Stomach smooth muscle (tissue), 2 donors: ENCODE measurements at regions not wholly inside any gene's neighbourhood (a gene's known extent, or its start where the extent isn't known, plus 50 kb on each side); places are given as distances from the start of the nearest gene placed in this dataset.

Experiments
- H3K27ac ChIP-seq: one replicate; pipeline ENCODE4 v1.7.0; 2013; ENCODE audit warnings: mild to moderate bottlenecking, low read length, inconsistent platforms
- H3K27me3 ChIP-seq, 2 donors: one replicate each; pipeline ENCODE4 v1.7.0; 2013; ENCODE audit warnings: low read length in 2 of 2; ENCODE audit not compliant: insufficient read depth in 2 of 2, control insufficient read depth in 1 of 2
- H3K36me3 ChIP-seq, 2 donors: one replicate each; pipeline ENCODE4 v1.7.0; 2013; ENCODE audit warnings: low read length in 2 of 2; ENCODE audit not compliant: control insufficient read depth in 2 of 2, insufficient read depth in 2 of 2
- H3K4me1 ChIP-seq: one replicate; pipeline ENCODE4 v1.7.0; 2013; ENCODE audit warnings: low read length; ENCODE audit not compliant: control insufficient read depth, insufficient read depth
- H3K4me3 ChIP-seq, 2 donors: one replicate each; pipeline ENCODE4 v1.7.0; 2013; ENCODE audit warnings: low read length in 2 of 2
- H3K9ac ChIP-seq, 2 donors: one replicate each; pipeline ENCODE4 v1.7.0; 2013; ENCODE audit warnings: low read length in 2 of 2, mild to moderate bottlenecking in 1 of 2
- H3K9me3 ChIP-seq, 2 donors: one replicate each; pipeline ENCODE4 v1.7.0; 2013; ENCODE audit warnings: low read length in 2 of 2; ENCODE audit not compliant: control insufficient read depth in 2 of 2
- donor health status: healthy.
- donor health status: Pancreatic carcinoma.

DNA sequence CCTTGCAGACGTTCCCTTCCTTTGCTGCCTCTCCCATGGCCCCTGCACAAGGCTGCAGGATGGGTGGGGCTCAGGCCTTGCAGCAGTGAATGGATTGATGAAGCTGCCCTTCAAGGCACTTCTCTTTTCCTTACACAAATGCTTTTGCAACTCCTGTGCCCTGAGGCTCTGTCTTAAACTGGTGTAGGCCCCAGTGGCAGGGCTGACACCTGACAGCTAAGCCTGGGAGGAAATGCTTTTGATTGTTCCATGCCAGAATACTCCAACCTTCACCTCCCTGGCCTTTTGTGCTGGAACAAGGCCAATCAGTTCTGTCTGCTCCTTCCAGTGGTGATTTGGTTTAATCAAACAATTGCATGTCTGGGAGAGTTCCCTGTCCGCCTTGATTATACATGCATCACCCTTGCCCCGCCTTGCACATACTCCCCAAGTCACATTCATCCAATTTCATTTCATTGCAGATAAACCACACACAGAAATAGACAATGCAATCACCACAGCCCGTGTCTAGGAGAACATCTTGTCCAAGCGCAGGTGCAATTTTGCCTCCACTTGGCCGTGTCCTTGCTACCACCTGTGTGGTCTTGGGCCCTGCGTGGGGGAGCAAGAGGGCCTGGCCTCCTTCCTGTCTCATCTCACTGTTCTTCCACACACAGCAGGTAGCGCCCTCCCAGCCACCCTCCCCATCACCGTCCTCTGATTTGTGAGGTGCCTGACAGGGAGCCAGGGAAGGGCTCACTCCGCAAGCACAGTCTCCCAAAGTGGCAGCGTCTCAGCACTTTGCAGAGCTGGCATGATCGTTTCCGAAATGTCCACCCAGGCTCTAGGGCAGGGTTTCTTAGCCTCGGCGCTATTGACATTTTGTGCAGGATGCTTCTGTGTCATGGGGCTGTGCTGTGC, 120.4 kb downstream of the CDH26 start:
- H3K36me3 ChIP-seq = no peaks in the 10 kb centered on the region
- H3K27me3 ChIP-seq = peaks cover 0 to 2% of the 10 kb centered on the region in 2 donors
- no peak overlapping the region for H3K9ac ChIP-seq
- H3K9me3 ChIP-seq = peaks cover 4% of the 10 kb centered on the region in 2 donors
- no peak overlapping the region for H3K27ac ChIP-seq
- H3K4me3 ChIP-seq = no peak overlapping the region
- no peaks in the 10 kb centered on the region for H3K4me1 ChIP-seq

DNA sequence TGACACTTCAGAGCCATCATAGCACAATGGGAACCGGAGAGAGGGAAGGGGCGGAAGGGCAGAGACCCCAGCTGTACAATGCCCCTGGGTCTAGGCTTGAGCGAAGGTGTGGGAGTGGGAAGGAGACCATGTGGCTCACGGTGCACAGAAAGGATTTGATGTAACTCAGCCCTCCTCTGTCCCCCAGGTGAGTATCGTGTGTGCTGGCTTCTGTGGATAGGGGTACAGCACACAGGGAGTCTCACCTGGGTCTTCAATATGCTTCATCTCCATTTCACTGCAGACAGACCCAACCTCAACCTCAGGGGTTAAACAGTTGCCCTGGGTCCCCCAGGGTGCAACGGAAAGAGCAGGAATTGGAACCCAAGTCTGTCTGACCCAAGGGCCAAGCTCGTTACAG, 122.2 kb downstream of the CDH26 start:
- peaks cover 3 to 5% of the 10 kb centered on the region in 2 donors for H3K27me3 ChIP-seq
- peaks cover 4% of the 10 kb centered on the region in 2 donors for H3K9me3 ChIP-seq
- no peaks in the 10 kb centered on the region for H3K4me1 ChIP-seq
- H3K36me3 ChIP-seq = no peaks in the 10 kb centered on the region
- no peak overlapping the region for H3K4me3 ChIP-seq
- no peak overlapping the region for H3K9ac ChIP-seq
- no peak overlapping the region for H3K27ac ChIP-seq

DNA sequence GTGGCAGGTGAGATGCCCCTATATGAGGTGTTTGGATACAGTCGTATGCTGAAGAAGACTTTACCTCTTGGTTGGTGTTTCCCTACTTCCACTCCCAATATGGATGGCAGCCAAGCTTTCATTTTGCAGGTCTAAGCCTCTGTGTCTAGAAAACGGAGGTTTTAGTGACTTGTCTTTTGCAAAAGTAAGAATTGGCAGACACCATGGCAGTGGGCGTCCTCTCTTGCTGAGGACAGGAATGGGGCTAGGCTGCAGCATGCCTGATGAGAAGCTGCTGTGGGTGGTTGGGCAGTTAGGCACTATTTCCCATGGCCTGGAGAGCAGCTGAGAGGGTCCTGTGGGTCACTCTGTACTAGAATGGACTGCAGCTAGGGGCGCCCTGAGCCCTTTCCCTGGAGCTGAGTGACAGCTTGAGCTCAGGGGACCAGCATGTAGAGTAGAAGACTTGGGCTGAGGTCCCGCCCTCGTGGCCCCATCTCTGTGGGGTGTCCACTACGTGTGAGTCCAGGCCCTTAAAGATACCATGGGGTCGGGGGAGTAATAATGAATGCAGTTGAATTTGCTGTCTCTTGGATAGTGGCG, 127.4 kb downstream of the CDH26 start:
- Histone ChIP-seq H3K36me3 (no peaks in the 10 kb centered on the region), H3K4me1 (peaks cover 7% of the 10 kb centered on the region), H3K9ac (no peak overlapping the region), H3K9me3 (peaks cover 4 to 6% of the 10 kb centered on the region in 2 donors), H3K4me3 (no peak overlapping the region), H3K27ac (no peak overlapping the region), H3K27me3 (peaks cover 28% of the 10 kb centered on the region in 2 donors)

DNA sequence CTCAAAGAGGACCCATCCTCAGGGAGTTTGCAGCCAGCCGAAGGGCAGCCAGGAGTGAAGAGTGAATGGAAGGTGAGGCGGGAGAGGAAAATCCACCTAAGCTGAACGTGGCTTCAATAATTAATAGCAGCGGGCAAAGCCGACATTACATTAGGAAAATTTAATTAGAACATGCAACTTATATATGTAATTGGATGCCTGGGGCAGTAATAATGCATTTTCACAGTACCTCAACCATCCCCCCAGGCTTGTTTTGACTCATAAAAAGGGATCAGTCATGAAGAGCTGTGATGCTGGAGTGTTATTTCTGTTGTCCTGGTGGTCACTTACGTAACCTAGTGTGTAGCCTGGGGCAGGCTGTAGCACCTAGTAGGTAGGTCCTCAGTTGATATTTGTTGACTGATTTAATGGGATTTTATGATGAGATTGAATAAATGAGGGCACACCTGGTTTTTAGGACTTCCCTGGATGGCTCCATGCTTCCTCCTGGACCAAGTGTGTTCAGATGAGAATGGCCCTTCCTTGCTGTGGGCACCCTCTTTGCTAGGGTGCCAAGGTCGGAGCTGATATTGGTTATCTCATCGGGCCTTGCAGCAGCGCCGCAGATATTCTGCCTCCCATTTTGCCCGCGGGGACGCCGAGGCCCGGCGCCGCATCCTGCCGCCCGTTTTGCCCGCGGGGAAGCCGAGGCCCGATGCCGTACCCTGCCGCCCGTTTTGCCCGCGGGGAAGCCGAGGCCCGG, 128.8 kb downstream of the CDH26 start:
- H3K4me3 ChIP-seq = peak overlapping the region in 1 of 2 donors; percentile 29

DNA sequence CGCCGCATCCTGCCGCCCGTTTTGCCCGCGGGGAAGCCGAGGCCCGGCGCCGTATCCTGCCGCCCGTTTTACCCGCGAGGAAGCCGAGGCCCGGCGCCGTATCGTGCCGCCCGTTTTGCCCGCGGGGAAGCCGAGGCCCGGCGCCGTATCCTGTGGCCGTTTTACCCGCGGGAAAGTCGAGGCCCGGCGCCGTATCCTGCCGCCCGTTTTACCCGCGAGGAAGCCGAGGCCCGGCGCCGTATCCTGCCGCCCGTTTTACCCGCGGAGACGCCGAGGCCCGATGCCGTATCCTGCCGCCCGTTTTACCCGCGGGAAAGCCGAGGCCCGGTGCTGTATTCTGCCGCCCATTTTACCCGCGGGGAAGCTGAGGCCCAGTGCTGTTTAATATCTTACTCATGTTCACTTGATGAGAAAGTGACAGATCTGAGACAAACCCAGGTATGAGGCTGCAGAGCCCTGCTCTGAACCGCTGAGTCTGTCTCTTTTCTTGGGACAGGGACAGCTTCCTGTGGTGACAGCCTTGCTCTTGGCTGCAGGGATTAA, 129.4 kb downstream of the CDH26 start:
- H3K27ac ChIP-seq = no peak overlapping the region
- peaks cover 31% of the 10 kb centered on the region in 2 donors for H3K27me3 ChIP-seq
- no peaks in the 10 kb centered on the region for H3K36me3 ChIP-seq
- peaks cover 3 to 7% of the 10 kb centered on the region in 2 donors for H3K9me3 ChIP-seq
- H3K4me1 ChIP-seq = peaks cover 7% of the 10 kb centered on the region
- peak overlapping the region in 1 of 2 donors; percentile 52 for H3K4me3 ChIP-seq
- peak overlapping the region in 1 of 2 donors; percentile 13 for H3K9ac ChIP-seq

More for the DNA sequence above, 128.8 kb downstream of the CDH26 start:
- Histone ChIP-seq H3K4me1 (peaks cover 7% of the 10 kb centered on the region), H3K9me3 (peaks cover 4 to 6% of the 10 kb centered on the region in 2 donors), H3K36me3 (no peaks in the 10 kb centered on the region), H3K9ac (peak overlapping the region in 1 of 2 donors; percentile 28), H3K27me3 (peaks cover 31% of the 10 kb centered on the region in 2 donors), H3K27ac (no peak overlapping the region)

DNA sequence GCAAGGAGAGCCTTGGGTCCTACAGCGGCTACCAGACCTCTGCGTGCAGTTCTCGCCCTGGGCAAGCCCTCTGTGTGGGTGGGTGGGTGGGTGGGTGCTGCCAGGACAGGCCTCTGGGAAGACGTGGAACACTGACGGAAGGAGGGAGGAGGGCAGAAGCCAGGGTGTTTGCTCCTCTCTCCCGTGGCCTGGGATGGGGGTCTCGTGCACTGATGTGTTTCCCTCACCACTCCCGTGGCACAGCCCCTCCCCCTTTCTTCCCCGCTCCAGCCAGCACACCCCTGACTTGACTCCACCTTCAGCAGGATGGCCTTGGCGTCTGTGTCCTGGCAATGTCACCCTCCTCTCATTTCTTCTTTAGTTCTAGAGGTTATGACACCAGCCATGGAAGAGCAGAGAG, 130.0 kb downstream of the CDH26 start:
- Histone ChIP-seq H3K9me3 (peaks cover 2 to 9% of the 10 kb centered on the region in 2 donors), H3K27ac (no peak overlapping the region), H3K9ac (no peak overlapping the region), H3K36me3 (no peaks in the 10 kb centered on the region), H3K4me1 (peaks cover 7% of the 10 kb centered on the region), H3K4me3 (no peak overlapping the region), H3K27me3 (peaks cover 31% of the 10 kb centered on the region in 2 donors)

DNA sequence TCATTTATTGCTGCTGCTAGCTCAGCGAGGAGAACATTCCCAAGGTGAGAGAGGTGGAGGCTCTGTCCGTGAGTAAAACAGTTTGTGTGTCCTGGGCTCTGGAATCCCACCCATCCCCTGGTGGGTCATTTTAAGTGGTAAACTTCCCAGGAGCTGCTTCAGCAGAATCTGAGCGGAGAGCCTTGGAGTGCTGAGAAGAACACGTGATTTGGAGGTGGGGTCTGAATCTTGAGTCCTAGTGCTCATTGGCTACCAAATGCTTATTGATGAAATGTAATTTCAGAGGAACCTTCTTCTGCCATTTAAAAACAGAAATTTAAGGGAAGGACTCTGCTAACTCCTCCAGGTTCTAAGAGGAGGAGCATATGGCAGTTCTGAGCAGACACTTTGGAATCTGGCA, 132.4 kb downstream of the CDH26 start:
- no peaks in the 10 kb centered on the region for H3K36me3 ChIP-seq
- H3K27me3 ChIP-seq = peaks cover 27 to 31% of the 10 kb centered on the region in 2 donors
- no peak overlapping the region for H3K4me3 ChIP-seq
- H3K9me3 ChIP-seq = peaks cover 6 to 9% of the 10 kb centered on the region in 2 donors
- H3K4me1 ChIP-seq = peaks cover 7% of the 10 kb centered on the region
- H3K27ac ChIP-seq = no peak overlapping the region
- H3K9ac ChIP-seq = no peak overlapping the region

DNA sequence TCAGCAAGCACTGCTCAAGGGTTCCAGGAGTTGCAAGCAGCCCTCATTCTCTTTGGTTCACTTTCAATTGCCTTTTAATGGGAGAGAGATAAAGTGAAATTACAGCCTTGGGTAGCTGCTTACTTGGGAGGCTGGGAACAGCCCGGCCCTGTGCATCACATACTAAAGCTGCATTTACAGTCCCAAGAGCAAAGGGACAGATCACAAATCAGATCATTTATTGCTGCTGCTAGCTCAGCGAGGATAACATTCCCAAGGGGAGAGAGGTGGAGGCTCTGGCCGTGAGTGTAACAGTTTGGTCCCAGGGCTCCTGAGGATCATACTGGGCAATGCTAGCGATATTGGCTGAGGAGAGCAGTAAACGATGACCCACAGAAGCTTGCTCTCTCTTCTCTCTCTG, 133.1 kb downstream of the CDH26 start:
- no peak overlapping the region for H3K9ac ChIP-seq
- H3K4me3 ChIP-seq = no peak overlapping the region
- H3K9me3 ChIP-seq = peaks cover 6 to 9% of the 10 kb centered on the region in 2 donors
- H3K36me3 ChIP-seq = no peaks in the 10 kb centered on the region
- no peak overlapping the region for H3K27ac ChIP-seq
- H3K27me3 ChIP-seq = peaks cover 21 to 27% of the 10 kb centered on the region in 2 donors
- peaks cover 7% of the 10 kb centered on the region for H3K4me1 ChIP-seq

DNA sequence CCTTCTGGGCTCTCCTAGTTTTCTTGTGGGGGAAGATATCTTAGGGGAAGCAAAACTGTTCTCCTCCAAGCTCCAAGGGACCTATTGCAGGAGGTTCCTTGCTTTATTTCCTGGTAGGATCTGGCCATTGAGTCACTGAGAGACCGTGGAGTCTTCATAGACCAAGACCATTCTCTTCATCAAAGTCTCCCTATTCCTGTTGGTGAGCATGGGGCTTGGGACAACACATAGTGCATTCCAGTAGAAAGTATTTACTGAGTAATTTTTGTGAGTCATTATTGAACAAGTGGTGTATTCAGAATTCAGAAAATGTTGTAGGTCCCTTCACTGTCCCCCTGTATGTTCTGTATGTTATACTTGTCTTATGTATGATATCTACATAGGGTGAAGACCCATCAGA, 133.6 kb downstream of the CDH26 start:
- H3K27ac ChIP-seq = no peak overlapping the region
- peaks cover 16 to 22% of the 10 kb centered on the region in 2 donors for H3K27me3 ChIP-seq
- H3K36me3 ChIP-seq = no peaks in the 10 kb centered on the region
- H3K9me3 ChIP-seq = peaks cover 6 to 9% of the 10 kb centered on the region in 2 donors
- peaks cover 7% of the 10 kb centered on the region for H3K4me1 ChIP-seq
- no peak overlapping the region for H3K9ac ChIP-seq
- no peak overlapping the region for H3K4me3 ChIP-seq

DNA sequence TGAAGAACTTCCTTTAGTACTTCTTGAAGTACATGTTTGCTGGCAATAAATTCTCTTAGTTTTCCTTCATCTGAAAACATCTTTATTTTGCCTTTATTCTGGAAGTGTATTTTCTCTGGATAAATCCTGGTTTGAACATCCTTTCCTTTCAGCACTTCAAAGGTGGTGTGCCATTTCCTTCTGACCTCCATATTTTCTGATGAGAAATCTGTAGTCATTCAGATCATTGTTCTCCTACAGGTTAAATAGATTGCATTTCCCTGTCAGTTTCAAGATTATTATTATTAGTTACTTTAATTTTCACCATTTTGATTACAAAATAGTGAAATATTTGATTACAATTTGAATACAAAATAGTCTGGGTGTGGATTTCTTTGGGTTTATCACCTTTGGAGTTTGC, 134.5 kb downstream of the CDH26 start:
- Histone ChIP-seq H3K9me3 (peaks cover 6 to 13% of the 10 kb centered on the region in 2 donors), H3K4me3 (no peak overlapping the region), H3K27ac (no peak overlapping the region), H3K27me3 (peaks cover 9 to 22% of the 10 kb centered on the region in 2 donors), H3K36me3 (no peaks in the 10 kb centered on the region), H3K9ac (no peak overlapping the region), H3K4me1 (peaks cover 3% of the 10 kb centered on the region)
